ENCODE measurements at regions not wholly inside any gene's neighbourhood (a gene's known extent, or its start where the extent isn't known, plus 50 kb on each side); places are given as distances from the start of the nearest gene placed in this dataset.
"Not testable (repeated sequence)": the region's sequence is repeated elsewhere in the genome, so short reads cannot be mapped to it uniquely, and the experiment has no call there.

DNA sequence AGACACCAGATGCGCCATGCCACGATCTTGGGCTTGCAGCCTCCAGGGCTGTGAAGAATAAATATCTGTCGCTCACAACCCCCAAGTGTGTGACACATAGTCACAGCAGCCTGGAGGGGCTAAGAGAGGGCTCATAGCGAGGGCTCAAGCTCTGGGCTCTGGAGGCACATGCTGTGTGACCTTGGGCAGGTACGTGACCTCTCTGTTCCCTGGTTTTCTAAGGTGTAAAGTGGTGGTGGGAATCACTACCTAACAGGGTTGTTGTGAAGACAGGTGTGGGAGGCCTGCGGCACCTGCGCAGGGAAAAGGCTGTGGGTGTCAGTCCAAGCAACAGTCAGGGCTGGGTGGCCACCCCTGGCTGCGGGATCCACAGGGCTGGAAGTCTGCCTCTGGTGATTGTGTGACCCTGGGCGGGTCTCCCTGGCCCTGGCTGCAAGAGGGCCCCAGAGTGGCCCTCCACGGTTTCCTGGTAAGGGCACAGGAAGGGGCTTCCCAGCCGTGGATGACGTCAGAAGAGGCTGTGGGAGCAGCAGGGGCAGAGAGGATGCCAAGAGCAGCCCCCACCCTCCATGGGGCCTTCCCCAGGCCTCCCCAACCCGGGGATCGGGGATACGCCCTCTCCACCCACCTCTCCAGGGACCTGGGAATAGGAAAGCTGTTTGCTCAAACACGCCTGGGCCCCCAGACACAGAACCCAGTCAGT is 218.8 kb upstream of the SGCG start:
- no peak for DNase-seq

DNA sequence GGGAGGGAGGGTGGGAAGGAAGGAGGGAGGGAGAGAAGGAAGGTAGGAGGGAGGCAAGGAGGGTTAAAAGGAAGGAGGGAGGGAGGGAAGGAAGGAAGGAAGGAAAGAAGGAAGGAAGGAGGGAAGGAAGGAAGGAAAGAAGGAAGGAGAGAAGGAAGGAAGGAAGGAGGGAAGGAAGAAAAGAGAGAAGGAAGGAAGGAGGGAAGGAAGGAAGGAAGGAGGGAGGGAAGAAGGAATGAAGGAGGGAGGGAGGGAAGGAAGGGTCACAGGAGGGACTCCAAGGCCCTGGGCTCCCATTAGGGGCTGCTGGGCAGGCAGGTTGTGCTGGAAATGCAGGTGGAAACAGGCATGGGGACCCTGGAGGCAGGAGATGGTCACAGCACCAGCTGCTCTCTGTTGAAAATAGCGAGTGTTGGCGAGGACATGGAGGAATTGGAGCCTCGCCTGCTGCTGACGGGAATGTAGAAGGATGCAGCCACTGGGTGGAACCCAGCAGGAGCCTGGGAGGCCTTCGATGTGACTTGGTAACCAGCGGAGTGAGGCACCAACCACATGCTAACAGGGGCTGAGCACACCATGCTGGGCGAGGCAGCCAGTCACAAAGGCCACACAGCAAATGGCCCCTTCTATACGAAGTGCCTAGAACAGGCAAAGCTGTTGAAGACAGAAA is 217.3 kb upstream of the SGCG start:
- DNase-seq: not testable (repeated sequence)

DNA sequence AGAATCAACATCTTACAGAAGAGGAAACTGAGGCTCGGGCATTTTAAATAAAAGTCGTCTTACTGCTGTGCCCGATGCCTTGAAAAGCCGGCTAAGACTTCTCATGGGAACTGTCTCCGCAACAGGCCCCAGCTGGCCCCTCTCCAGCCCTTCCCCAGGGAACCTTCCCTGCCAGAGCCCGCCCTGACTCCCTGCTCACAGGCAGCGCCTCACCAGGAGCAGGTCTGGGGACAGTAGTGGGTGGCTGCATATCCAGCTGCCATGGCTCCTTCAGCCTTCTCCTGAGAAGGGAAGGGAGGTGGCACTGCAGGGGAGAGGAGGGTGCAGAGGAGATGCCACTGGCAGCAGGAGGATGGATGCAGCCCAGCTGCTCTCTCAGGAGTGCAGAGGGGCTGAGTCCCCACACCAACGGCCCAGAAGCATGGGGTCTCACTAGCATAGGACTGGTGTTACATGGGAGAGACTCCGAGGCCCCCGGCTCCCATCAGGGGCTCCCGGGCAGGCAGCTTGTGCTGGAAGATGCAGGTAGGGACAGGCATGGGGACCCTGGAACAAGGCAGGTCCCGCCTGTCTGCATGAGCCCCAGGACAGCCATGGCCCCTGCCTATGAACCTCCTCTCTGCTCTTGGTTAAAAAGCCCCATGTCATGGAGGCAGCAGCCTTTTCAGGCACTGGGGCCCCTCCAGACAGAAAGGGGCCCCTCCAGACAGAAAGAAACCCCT is 216.4 kb upstream of the SGCG start:
- DNase-seq: no peak

DNA sequence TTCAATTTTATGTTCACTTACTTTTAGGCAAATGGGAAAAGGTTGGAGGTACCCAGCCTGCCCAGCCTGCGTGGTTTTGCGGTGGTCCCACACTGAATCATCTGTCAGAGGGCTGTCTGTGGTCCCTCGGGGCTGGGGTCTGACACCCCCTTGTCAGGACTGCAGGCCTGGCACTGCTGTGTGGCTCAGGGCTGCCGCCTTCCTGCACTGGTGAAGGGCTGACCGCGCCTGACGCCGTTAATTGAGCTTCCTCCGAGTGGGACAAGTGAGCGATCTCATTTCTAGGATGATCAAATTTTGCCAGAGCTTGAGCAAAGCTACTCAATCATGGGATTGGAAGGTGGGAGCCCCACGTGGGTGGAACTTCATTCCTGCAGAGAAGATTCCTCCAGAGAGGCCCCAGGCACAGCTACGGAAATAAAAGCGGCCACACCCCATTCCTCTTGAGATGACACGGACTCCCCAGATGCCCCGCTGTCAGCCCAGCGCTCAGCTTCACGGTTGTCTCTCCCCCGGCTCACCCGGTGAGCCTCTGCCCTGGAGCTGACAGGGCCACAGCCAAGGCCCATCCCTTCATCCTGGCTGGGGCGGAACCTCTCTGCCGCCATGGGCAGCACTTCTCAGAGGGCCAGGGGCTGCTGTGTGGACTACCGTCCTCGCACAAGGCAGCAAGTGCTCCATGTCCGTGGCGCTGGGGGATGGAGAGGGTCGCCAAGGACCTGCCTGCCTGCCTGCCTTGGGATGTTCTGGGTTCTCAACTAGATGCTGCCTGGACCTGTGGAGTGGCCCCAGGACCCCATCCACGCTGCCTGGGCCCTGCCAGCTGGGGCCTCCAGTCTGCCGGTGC is 215.5 kb upstream of the SGCG start:
- not testable (repeated sequence) for DNase-seq

DNA sequence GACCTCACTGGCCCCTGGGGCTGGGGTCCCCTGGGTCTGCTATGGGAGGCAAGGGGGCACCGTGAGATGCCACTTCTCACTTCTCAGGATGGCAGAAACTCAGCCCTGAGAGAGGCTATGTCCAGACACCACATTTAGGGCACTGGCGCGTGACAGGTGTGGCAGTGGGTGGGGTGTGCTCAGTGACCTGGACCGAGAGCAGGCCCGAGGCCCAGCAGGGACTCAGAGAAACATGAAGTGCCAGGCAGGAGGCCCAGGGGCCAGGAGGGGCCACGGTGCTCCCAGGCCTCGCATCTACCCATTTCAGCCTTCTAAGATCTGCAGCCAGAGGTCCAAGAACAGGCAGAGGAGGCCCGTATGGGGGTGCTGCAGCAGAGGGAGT is 214.9 kb upstream of the SGCG start:
- not testable (repeated sequence) for DNase-seq

DNA sequence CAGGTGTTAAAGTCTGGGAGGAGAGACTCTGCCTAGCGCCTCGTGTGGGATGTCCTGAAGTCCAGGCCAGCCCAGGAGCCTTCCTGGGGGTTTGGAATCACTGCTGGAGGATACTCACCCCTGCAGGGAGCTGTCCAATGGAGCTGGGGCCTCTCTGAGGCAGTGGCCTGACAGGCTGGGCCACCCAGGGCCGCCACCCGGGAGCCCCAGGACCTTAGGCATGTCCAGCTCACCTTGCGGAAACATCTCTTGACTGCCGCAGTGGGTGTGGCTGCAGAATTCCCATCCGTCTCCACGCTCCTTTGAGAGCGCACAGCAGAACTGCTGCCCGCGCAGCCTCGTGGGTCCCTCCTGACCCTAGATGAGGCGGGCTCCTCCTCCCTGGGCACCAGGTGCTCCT is 214.0 kb upstream of the SGCG start:
- not testable (repeated sequence) for DNase-seq

DNA sequence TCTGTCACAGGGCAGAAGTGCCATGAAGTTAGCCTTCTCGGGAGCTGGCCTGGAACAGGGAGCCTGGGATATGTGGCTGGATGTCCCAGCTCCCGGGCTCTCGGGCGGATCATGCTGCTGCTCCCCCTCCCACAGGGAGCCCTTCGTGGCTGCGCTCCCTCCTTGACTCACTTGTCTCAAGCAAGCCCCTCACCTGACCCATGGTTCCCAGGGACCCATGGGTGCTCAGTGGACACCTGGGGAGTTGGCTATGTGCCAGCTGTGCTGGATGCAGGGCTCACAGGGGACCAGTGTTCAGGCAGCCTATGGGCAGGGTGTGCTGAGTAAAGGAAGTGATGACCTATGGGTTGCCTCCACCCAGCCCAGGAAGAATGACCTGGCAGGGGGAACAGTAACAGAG is 213.1 kb upstream of the SGCG start:
- no peak for DNase-seq

DNA sequence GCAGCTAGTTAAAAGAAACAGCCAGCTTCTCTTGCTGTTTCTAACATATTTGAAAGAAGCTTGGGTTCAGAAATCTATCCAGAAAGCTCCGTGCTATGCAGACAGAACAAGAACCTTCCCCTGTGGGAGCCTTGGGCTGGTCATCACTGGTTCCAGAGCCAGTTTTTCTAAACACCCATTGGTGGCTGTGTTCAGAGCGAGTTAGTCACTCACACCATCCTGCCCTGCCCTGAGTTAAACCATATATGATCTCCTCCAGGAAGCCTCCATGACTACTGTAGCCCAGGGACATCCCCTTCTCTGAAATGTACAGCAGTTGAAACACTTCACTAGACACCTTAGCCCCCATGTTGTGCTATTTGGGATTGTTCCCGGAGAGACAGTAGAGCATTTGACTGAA is 200.8 kb upstream of the SGCG start:
- DNase-seq: no peak

DNA sequence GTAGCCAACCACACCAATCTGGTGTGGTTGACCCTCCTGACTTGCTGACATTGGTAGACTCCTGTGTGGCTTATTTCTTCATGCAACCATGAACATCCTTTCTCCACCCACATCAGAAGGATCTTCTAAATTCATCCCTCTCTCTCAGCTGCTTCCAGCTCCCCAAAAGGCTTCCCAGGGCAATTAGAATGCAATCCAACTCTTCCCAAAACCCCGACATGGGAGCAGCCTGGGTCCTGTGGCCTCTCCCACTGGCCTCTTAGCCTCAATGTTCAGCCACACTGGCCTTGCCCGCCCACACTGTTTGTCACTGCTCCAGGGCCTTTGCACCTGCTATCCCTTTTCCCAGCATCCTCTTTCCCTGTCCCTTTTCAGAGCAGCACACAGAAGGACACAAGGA is 199.8 kb upstream of the SGCG start:
- DNase-seq: no peak

DNA sequence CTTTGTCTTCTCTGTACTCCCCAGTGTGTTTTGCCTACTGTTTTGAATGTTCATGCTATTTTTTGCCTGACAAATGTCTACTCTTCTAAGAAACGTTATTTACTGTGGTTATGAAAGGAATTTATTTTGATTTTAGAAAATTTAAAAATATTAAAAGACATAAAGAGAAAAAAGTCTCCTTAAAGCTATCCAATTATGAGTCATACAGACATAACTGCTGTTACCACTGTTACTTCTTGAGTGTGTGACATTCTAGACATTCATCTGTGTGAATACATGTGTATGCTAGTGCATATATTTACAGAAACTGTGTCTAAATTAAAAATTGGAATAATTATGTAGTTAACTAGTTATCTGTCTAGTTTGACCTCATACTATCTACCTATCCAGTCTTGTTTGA is 187.6 kb upstream of the SGCG start:
- DNase-seq: no peak

DNA sequence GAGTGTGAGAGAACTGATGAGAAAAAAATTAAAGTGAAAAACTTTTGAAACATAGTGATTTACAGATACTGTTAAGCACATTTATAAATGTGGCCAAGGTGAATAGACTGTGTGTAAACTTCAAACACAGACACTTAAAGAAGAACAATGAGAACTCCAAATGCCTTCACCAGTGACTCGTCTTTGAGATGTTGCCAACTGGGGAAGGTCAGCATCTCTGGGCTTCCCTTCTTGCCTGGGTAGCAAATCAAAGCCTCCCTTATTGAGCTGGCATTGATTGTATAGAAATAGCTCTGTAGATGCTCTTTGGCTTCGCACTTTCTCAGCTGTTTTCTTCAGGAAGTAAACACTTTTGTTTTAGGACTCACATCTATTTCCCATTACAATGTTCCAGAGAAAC is 177.3 kb upstream of the SGCG start:
- no peak for DNase-seq

DNA sequence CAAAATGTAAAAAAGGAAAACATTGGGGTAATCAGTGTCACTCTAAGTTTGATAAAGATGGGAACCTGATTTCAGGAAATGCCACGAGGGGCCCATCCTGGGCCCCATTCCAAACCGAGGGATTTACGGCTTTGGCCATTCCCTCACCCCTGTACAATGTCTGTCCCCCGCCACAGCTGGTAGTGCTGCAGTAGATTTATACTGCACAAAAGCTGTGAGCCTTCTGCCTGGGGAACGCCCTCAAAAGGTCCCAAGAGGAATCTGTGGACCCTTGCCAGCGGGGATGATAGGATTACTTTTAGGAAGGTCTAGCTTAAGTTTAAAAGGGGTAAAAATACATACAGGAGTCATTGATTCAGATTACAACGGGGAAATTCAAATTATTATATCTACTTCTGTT is 173.4 kb upstream of the SGCG start:
- no peak for DNase-seq

DNA sequence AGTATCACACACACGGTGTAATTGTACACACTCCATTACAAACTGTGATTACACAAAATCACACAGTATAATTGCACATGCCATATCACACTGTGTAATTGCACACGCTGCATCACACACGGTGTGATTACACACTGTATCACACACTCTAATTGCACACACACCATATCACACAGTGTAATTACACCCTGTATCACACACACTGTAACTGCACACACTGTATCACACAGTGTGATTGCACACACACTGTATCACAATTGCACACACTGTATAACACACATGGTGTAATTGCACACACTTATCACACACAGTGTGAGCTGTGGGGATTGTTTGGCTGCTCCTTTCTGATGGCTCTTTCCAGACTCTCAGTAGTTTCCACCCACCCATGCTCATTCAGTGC is 162.6 kb upstream of the SGCG start:
- DNase-seq: no peak

DNA sequence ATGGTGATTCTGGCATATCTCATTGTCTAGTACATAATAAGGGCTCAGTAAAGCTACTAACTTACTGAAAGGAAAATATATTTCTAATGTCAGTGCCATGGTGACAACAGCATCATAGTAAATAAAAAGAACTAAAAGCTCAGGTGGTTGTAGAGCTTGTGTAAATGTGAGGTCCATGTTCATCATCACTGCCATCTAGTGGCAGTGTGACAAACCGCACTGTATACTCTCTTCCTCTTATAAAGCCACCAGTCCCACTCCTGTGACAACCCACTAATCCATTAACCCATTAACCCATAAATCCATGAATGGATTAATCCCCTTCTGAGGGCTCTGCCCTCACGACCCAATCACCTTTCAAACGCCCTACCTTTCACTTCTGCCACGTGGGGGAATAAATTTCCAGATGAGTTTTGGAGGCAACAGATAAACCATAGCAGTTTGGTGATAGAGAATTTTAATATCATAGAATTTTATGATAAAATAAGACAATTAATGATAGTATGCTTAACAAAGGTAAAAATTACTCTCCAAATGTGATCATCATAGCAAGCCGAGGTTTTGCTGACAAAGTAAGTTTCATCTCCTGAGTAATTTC is 160.4 kb upstream of the SGCG start:
- DNase-seq: no peak

DNA sequence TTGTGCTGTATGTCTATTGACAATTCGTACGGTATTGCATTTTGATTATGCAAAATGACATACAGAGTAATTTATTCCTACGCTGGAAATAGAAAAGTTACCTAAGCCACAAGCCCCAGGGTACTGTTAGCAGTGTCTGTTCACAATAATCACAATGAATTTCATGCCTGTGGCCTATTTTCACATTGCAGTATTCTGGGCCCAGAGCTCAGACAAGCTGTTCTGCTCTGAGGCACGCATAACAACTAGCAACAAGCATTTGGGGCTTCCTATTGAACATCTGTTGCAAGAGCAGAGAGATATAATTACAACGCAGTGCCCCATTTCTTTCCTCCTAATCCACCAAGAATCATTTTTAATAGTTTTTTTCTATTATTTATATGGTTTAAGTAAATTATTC is 158.9 kb upstream of the SGCG start:
- DNase-seq: no peak

DNA sequence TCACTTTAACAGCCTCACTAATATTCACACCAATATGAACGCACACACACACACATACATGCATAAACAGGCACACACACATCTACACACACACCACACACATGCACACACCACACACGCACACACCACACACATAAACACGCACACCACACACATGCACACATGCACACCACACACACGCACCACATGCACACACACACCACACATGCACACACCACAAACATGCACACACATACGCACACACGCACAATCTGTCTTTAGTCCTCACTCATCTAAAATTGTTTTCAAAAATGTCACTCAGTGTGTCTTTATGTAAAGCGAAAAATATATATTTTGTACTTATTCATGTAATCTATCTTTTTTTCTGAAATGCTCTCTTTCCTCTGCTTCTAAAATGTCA is 158.1 kb upstream of the SGCG start:
- no peak for DNase-seq

DNA sequence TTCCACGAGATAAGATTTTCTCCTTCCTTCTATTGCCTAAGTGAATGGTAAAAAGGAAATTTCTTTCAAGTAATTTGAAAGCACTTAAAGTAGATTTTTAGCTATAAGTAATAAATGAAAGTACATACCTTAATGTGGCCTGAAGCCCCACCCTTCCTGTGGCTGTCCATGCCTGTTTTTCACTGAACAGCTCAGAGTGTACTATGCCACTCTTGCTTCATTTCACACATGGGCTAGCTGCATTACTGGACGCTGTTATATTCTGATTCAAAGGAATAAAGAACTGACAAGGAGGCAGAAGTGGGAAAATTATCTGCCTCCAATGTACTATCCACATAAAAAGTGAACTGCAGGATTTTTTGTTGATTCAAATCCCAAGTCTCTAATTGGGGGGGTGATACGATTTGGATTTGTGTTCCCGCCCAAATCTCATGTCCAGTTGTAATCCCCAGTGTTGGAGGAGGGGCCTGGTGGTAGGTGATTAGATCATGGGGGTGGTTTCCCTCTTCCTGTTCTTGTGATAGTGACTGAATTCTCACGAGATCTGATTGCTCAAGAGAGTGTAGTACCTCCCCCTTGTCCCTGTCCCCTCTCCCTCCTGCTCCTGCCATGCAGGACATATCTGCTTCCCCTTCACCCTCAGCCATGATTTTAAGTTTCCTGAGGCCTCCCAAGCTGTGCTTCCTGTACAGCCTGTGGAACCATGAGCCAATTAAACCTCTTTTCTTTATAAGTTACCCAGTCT is 154.7 kb upstream of the SGCG start:
- no peak for DNase-seq

DNA sequence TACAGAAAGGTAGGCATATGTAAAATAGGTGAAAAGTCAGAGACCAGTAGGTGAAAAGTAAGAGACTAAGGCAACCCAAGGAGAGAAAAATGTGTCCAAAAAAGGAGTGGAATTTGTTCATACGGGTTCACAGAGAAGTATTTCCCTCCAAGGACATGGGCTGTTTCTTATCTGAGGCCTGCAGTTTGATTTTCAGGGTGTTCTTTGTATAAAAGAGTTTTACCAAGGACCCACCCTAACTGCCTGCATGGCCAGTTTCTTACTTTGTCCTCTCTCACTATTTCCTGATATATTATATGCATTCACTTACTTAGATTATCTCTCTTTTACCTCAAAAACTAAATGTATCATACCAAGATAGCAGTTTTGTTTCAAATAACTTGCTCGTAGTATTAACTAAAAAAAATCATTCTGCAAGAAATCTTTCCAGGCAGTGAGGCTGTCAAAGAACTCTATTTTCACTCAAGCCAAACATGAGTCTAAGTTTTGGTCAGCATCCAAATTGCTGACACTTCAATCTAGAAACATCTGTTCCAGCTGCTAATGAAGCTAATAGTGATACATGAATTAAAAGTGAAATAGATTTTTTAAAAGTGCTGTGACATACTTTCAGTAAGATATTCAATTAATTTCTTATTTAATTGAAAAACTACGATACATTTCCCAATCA is 141.4 kb upstream of the SGCG start:
- DNase-seq: no peak

DNA sequence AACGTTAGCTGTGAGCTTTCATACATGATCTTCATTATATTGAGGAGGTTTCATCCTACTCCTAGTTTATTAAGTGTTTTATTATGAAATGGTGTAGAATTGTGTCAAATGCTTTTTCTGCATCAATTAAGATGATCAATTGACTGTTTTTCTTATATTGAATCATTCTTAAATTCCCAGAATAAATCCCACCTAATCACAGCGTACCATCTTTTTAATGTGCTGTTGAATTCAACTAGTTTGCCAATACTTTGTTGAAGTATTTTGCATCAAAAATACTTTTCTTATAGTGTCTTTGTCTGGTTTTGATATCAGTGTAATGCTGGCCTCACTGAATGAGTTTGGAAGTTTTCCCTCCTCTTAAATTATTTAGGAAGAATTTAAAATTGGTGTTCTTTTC is 138.6 kb upstream of the SGCG start:
- DNase-seq: no peak

DNA sequence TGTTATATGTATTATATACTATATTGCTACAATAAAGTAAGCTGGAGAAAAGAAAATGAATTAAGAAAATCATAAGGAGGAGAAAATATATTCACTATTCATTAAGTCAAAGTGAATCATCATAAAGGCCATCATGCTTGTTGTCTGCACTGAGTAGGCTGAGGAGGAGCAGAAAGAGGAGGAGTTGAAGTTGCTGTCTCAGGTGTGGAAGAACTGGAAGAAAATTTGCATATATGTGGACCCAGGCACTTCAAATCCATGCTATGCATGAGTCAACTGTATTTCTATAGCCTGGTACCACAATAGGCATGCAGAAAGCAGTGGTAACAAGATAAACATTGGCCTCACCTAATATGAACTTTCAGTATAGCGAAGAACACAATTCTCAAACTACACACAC is 135.9 kb upstream of the SGCG start:
- no peak for DNase-seq

DNA sequence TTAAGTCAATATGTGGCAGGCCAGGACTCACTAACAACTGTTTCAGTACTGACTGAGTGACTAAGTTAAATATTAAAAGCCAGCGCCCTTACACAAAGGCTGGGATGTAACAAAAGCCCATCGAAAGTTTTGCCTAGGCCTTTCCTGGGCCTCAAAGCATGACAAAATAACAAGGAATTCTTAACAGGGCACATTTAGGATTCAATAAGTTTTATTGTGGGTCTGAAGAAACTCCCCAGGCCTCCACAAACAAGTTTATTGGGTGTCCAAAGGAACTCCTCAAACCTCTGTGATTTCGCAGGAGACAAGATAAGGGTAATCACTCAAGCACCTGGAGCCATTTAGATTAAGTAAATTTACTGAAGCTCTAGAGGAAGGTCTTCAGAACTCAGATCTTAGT is 130.7 kb upstream of the SGCG start:
- no peak for DNase-seq

DNA sequence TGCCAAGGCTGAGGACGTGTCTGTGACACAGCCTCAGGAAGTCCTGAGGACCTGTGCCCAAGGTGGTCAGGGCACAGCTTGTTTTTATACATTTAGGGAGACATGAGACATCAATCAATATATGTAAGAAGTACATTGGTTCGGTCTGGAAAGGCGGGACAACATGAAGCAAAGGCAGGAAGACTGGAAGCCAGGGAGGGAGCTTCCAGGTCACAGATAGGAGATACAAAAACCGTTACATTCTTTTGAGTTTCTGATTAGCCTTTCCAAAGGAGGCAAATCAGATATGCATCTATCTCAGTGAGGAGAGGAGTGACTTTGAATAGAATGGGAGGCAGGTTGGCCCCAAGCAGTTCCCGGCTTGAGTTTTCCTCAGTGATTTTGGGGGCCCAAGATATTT is 127.1 kb upstream of the SGCG start:
- DNase-seq: not testable (repeated sequence)

Data from effector CD8-positive, alpha-beta T cell (primary cell).